ENCODE measurements at regions not wholly inside any gene's neighbourhood (a gene's known extent, or its start where the extent isn't known, plus 50 kb on each side); places are given as distances from the start of the nearest gene placed in this dataset.

DNA sequence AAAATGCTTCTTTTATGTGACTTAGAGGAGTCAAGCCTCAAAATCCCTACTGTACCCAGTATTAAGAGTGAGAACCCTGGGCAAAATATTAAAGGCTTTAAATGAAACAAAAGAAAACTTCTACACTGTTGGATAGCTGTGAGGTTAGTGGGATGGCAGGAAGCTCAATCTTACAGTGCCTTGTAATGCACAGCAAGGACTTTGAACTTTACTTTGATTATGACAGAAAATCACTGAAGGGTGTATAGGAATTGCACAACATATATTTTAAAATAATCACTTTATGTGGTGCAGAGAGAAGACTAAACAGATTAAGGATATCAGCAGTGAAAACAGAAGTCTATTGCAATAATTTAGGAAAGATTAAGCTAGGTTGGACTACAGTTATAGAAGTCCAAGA is 1333.4 kb downstream of the ADGRL3 start:
- H3K9me3 ChIP-seq = peaks cover 0 to 7% of the 10 kb centered on the region in 2 donors
- TF ChIP-seq, protein P1, sequence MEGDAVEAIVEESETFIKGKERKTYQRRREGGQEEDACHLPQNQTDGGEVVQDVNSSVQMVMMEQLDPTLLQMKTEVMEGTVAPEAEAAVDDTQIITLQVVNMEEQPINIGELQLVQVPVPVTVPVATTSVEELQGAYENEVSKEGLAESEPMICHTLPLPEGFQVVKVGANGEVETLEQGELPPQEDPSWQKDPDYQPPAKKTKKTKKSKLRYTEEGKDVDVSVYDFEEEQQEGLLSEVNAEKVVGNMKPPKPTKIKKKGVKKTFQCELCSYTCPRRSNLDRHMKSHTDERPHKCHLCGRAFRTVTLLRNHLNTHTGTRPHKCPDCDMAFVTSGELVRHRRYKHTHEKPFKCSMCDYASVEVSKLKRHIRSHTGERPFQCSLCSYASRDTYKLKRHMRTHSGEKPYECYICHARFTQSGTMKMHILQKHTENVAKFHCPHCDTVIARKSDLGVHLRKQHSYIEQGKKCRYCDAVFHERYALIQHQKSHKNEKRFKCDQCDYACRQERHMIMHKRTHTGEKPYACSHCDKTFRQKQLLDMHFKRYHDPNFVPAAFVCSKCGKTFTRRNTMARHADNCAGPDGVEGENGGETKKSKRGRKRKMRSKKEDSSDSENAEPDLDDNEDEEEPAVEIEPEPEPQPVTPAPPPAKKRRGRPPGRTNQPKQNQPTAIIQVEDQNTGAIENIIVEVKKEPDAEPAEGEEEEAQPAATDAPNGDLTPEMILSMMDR (IDR thresholded peaks at IDR 0.05) = no peak
- DNase-seq (ENCODE audit: low spot score) = no peak
- H3K4me1 ChIP-seq = no peaks in the 10 kb centered on the region
- no peak overlapping the region for H3K4me3 ChIP-seq
- H3K36me3 ChIP-seq = no peaks in the 10 kb centered on the region
- no peak overlapping the region for H3K27ac ChIP-seq
- no peaks in the 10 kb centered on the region for H3K27me3 ChIP-seq

- Histone ChIP-seq H3K27me3 (no peaks in the 10 kb centered on the region), H3K9me3 (no peaks in the 10 kb centered on the region), H3K36me3 (no peaks in the 10 kb centered on the region), H3K27ac (no peak overlapping the region), H3K4me3 (no peak overlapping the region), H3K4me1 (no peaks in the 10 kb centered on the region)
- TF ChIP-seq, protein P1 (IDR thresholded peaks at IDR 0.05) = no peak
- DNase-seq (ENCODE audit: low spot score) = no peak
Observed at GRCh38 chr4:62531731-62532130, 1331.6 kb downstream of the ADGRL3 start.

GRCh38 chr4:62531264-62531663 is 1331.1 kb downstream of the ADGRL3 start:
- TF ChIP-seq, protein P1 (IDR thresholded peaks at IDR 0.05) = no peak
- H3K36me3 ChIP-seq = no peaks in the 10 kb centered on the region
- no peaks in the 10 kb centered on the region for H3K9me3 ChIP-seq
- H3K4me1 ChIP-seq = no peaks in the 10 kb centered on the region
- H3K27me3 ChIP-seq = no peaks in the 10 kb centered on the region
- H3K4me3 ChIP-seq = no peak overlapping the region
- no peak for DNase-seq (ENCODE audit: low spot score)
- no peak overlapping the region for H3K27ac ChIP-seq

DNA sequence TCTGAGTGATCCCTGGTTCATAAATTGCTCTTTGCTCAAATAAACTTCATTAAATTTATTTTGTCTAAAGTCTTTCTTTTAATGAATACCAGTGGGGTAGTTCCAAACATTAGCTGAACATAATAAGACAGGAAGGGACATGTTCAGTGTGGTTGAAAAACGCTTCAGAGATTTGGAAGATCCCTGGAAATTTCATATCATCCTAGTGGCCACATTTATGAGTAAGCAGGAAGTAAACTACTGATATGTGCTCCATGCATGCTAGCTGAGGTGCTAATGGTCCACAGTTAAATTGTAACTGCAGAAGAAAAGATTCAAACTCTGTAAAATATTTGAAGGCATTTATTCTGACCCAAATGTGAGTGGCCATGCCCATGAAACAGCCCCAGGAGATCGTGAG is 1328.7 kb downstream of the ADGRL3 start:
- H3K4me3 ChIP-seq = no peak overlapping the region

GRCh38 chr4:62526671-62527070 is 1326.5 kb downstream of the ADGRL3 start:
- H3K4me1 ChIP-seq = no peaks in the 10 kb centered on the region
- H3K36me3 ChIP-seq = no peaks in the 10 kb centered on the region
- H3K9me3 ChIP-seq = no peaks in the 10 kb centered on the region
- no peak for DNase-seq (ENCODE audit: low spot score)
- TF ChIP-seq, protein P1 (IDR thresholded peaks at IDR 0.05) = no peak
- no peaks in the 10 kb centered on the region for H3K27me3 ChIP-seq
- no peak overlapping the region for H3K4me3 ChIP-seq
- H3K27ac ChIP-seq = no peak overlapping the region

More for the DNA sequence above, 1328.7 kb downstream of the ADGRL3 start:
- H3K36me3 ChIP-seq = no peaks in the 10 kb centered on the region
- H3K27ac ChIP-seq = no peak overlapping the region
- H3K27me3 ChIP-seq = no peaks in the 10 kb centered on the region
- no peak for DNase-seq (ENCODE audit: low spot score)
- no peaks in the 10 kb centered on the region for H3K4me1 ChIP-seq
- H3K9me3 ChIP-seq = no peaks in the 10 kb centered on the region
- TF ChIP-seq, protein P1 (IDR thresholded peaks at IDR 0.05) = no peak

GRCh38 chr4:62523256-62523655 is 1323.1 kb downstream of the ADGRL3 start:
- Histone ChIP-seq H3K4me1 (no peaks in the 10 kb centered on the region), H3K4me3 (no peak overlapping the region), H3K9me3 (no peaks in the 10 kb centered on the region), H3K27me3 (no peaks in the 10 kb centered on the region), H3K27ac (no peak overlapping the region), H3K36me3 (no peaks in the 10 kb centered on the region)
- TF ChIP-seq, protein P1 (IDR thresholded peaks at IDR 0.05) = no peak
- DNase-seq (ENCODE audit: low spot score) = no peak
